SU-DHL-6 (cell line): ENCODE measurements at regions not wholly inside any gene's neighbourhood (a gene's known extent, or its start where the extent isn't known, plus 50 kb on each side); places are given as distances from the start of the nearest gene placed in this dataset.

Source experiments
- CTCF ChIP-seq: fragments of 200-600 bp; sonication (generic); IDR thresholded peaks from one replicate; pipeline ENCODE4 v1.5.1; 2017; ENCODE audit warnings: antibody characterized with exemption, mild to moderate bottlenecking, low read length, moderate library complexity; ENCODE audit not compliant: insufficient read depth, poor library complexity, severe bottlenecking
- EZH2phosphoT487 ChIP-seq: fragments of 200-600 bp; sonication (generic), shearing (Covaris generic); conservative IDR thresholded peaks from 2 replicates; pipeline ENCODE4 v1.6.1; 2018; ENCODE audit warnings: mild to moderate bottlenecking, antibody characterized with exemption, low read length, moderate library complexity, mixed read lengths

- TF ChIP-seq CTCF: no peak
- no peak for TF ChIP-seq EZH2phosphoT487
Measured at GRCh38 chr12:77723308-77723707, 107.4 kb upstream of the NAV3 start.
